Cardiac fibroblast (primary cell): ENCODE measurements at regions not wholly inside any gene's neighbourhood (a gene's known extent, or its start where the extent isn't known, plus 50 kb on each side); places are given as distances from the start of the nearest gene placed in this dataset.

Experiments
- DNase-seq, 2 donors: peaks; one replicate each; pipeline versions ENCODE4 v3.0.0 to v3.0.0-alpha.2; 2010; ENCODE audit warnings: low read depth in 2 of 2
- H3K4me3 ChIP-seq, 2 donors: replicated peaks in 1 of 2; 1 replicate in 1 of 2; 2 replicates in 1 of 2; pipeline ENCODE4 v1.5.1; 2011; ENCODE audit warnings: low read depth in 2 of 2, low read length in 2 of 2, mild to moderate bottlenecking in 2 of 2, moderate library complexity in 1 of 2
- CTCF ChIP-seq: IDR thresholded peaks from one replicate; pipeline ENCODE4 v1.5.1; 2011; ENCODE audit warnings: low read depth, mild to moderate bottlenecking, low read length, inconsistent platforms

- DNase-seq: no peak
- H3K4me3 ChIP-seq: no peak overlapping the region
- TF ChIP-seq CTCF: no peak
Observed at GRCh38 chr18:67586101-67586500, 69.6 kb upstream of the DSEL start.

GRCh38 chr18:67583621-67584020, 67.1 kb upstream of the DSEL start:
- DNase-seq: peak; percentile 22 to 45
- TF ChIP-seq CTCF: no peak
- no peak overlapping the region for H3K4me3 ChIP-seq

- TF ChIP-seq CTCF: no peak
- DNase-seq: no peak
- no peak overlapping the region for H3K4me3 ChIP-seq
Observed at GRCh38 chr18:67582488-67582887, 66.0 kb upstream of the DSEL start.

- no peak for TF ChIP-seq CTCF
- no peak for DNase-seq
- H3K4me3 ChIP-seq: no peak overlapping the region
Observed at GRCh38 chr18:67581178-67581577, 64.7 kb upstream of the DSEL start.

- DNase-seq: peak in 1 of 2 donors; percentile 23
- no peak overlapping the region for H3K4me3 ChIP-seq
- no peak for TF ChIP-seq CTCF
Observed at GRCh38 chr18:67577386-67577785, 60.9 kb upstream of the DSEL start.

- no peak for TF ChIP-seq CTCF
Observed at GRCh38 chr18:67574749-67575148, 58.2 kb upstream of the DSEL start.

GRCh38 chr18:67568166-67568565, 51.6 kb upstream of the DSEL start:
- DNase-seq: no peak
- no peak for TF ChIP-seq CTCF
- H3K4me3 ChIP-seq: no peak overlapping the region

More at GRCh38 chr18:67574749-67575148, 58.2 kb upstream of the DSEL start:
- no peak for DNase-seq
- H3K4me3 ChIP-seq: no peak overlapping the region
